Parathyroid adenoma (tissue), 2 donors: ENCODE measurements at regions not wholly inside any gene's neighbourhood (a gene's known extent, or its start where the extent isn't known, plus 50 kb on each side); places are given as distances from the start of the nearest gene placed in this dataset.

Source experiments
- H2AFZ ChIP-seq: fragments of 300-600 bp; sonication (generic); one replicate; pipeline ENCODE4 v1.7.0; 2017; ENCODE audit warnings: antibody characterized with exemption, mild to moderate bottlenecking
- H3K27ac ChIP-seq: fragments of 300-600 bp; sonication (generic); one replicate; pipeline ENCODE4 v1.7.0; 2017
- H3K27me3 ChIP-seq: fragments of 300-600 bp; sonication (generic); one replicate; pipeline ENCODE4 v1.7.0; 2017; ENCODE audit warnings: low read length; ENCODE audit not compliant: control insufficient read depth, insufficient read depth
- H3K36me3 ChIP-seq: fragments of 300-600 bp; sonication (generic); one replicate; pipeline ENCODE4 v1.7.0; 2017; ENCODE audit warnings: low read length; ENCODE audit not compliant: control insufficient read depth, insufficient read depth
- H3K4me1 ChIP-seq: fragments of 300-600 bp; sonication (generic); one replicate; pipeline ENCODE4 v1.7.0; 2017; ENCODE audit warnings: control low read depth
- H3K4me2 ChIP-seq: fragments of 300-600 bp; sonication (generic); one replicate; pipeline ENCODE4 v1.7.0; 2017; ENCODE audit warnings: low read length
- H3K4me3 ChIP-seq: fragments of 300-600 bp; sonication (generic); one replicate; pipeline ENCODE4 v1.7.0; 2017; ENCODE audit warnings: low read depth, low read length
- H3K79me2 ChIP-seq: fragments of 300-600 bp; sonication (generic); one replicate; pipeline ENCODE4 v1.7.0; 2017; ENCODE audit warnings: control low read depth
- H3K9ac ChIP-seq: fragments of 300-600 bp; sonication (generic); one replicate; pipeline ENCODE4 v1.7.0; 2017; ENCODE audit warnings: mild to moderate bottlenecking
- H3K9me3 ChIP-seq: fragments of 300-600 bp; sonication (generic); one replicate; pipeline ENCODE4 v1.7.0; 2017; ENCODE audit warnings: low read length; ENCODE audit not compliant: control insufficient read depth
- TF ChIP-seq, protein P1 (sequence below): fragments of 300-600 bp; sonication (generic); IDR thresholded peaks from one replicate; pipeline ENCODE4 v1.7.0; 2017; ENCODE audit warnings: antibody characterized with exemption, mild to moderate bottlenecking
- donor health status: primary hyperparathyroidism.

GRCh38 chr4:44845309-44845708 lies 119.0 kb upstream of the GNPDA2 start:
- no peak overlapping the region for H3K9ac ChIP-seq
- no peaks in the 10 kb centered on the region for H3K27me3 ChIP-seq
- no peak overlapping the region for H3K27ac ChIP-seq
- TF ChIP-seq, protein P1, sequence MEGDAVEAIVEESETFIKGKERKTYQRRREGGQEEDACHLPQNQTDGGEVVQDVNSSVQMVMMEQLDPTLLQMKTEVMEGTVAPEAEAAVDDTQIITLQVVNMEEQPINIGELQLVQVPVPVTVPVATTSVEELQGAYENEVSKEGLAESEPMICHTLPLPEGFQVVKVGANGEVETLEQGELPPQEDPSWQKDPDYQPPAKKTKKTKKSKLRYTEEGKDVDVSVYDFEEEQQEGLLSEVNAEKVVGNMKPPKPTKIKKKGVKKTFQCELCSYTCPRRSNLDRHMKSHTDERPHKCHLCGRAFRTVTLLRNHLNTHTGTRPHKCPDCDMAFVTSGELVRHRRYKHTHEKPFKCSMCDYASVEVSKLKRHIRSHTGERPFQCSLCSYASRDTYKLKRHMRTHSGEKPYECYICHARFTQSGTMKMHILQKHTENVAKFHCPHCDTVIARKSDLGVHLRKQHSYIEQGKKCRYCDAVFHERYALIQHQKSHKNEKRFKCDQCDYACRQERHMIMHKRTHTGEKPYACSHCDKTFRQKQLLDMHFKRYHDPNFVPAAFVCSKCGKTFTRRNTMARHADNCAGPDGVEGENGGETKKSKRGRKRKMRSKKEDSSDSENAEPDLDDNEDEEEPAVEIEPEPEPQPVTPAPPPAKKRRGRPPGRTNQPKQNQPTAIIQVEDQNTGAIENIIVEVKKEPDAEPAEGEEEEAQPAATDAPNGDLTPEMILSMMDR: no peak
- H3K4me1 ChIP-seq: no peaks in the 10 kb centered on the region
- no peak overlapping the region for H3K4me2 ChIP-seq
- no peaks in the 10 kb centered on the region for H3K9me3 ChIP-seq
- H3K36me3 ChIP-seq: no peaks in the 10 kb centered on the region
- no peak overlapping the region for H2AFZ ChIP-seq
- H3K79me2 ChIP-seq: no peaks in the 10 kb centered on the region
- no peak overlapping the region for H3K4me3 ChIP-seq

- Histone ChIP-seq H3K4me3 (no peak overlapping the region), H3K9me3 (no peaks in the 10 kb centered on the region), H3K4me1 (no peaks in the 10 kb centered on the region), H3K4me2 (no peak overlapping the region), H3K79me2 (no peaks in the 10 kb centered on the region), H2AFZ (no peak overlapping the region), H3K27me3 (no peaks in the 10 kb centered on the region), H3K27ac (no peak overlapping the region), H3K36me3 (no peaks in the 10 kb centered on the region), H3K9ac (no peak overlapping the region)
- TF ChIP-seq, protein P1: no peak
Measured at GRCh38 chr4:44842531-44842930, 116.2 kb upstream of the GNPDA2 start.

GRCh38 chr4:44817930-44818329 lies 91.6 kb upstream of the GNPDA2 start:
- H3K79me2 ChIP-seq: no peaks in the 10 kb centered on the region
- H2AFZ ChIP-seq: no peak overlapping the region
- no peaks in the 10 kb centered on the region for H3K4me1 ChIP-seq
- no peak overlapping the region for H3K9ac ChIP-seq
- H3K9me3 ChIP-seq: no peaks in the 10 kb centered on the region
- H3K4me2 ChIP-seq: no peak overlapping the region
- H3K36me3 ChIP-seq: no peaks in the 10 kb centered on the region
- H3K4me3 ChIP-seq: no peak overlapping the region
- TF ChIP-seq, protein P1: no peak
- no peaks in the 10 kb centered on the region for H3K27me3 ChIP-seq
- H3K27ac ChIP-seq: no peak overlapping the region

DNA sequence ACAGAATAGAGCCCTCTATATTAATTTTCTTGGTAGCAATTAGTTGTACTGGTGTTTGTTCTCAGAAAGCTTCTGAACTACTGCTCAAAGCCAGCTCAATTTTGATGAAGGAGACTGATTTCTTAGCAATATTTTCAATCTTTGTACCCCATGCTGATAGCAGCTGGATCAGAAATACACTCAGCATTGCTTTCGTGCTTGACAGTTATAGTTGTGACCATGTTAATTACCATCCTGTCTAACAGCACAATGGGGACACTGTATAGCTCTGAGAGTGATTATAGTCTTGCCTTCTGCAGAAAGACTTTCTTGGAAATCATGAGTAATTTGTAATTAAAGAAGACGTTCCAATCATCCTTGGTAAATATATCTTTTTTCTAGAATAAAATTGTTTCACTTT lies 79.7 kb upstream of the GNPDA2 start:
- H3K36me3 ChIP-seq: no peaks in the 10 kb centered on the region
- no peak overlapping the region for H3K9ac ChIP-seq
- no peak overlapping the region for H2AFZ ChIP-seq
- H3K27me3 ChIP-seq: no peaks in the 10 kb centered on the region
- no peak overlapping the region for H3K27ac ChIP-seq
- no peaks in the 10 kb centered on the region for H3K79me2 ChIP-seq
- no peak overlapping the region for H3K4me3 ChIP-seq
- H3K4me1 ChIP-seq: no peaks in the 10 kb centered on the region
- H3K4me2 ChIP-seq: no peak overlapping the region
- TF ChIP-seq, protein P1: no peak
- peaks cover 3% of the 10 kb centered on the region for H3K9me3 ChIP-seq

DNA sequence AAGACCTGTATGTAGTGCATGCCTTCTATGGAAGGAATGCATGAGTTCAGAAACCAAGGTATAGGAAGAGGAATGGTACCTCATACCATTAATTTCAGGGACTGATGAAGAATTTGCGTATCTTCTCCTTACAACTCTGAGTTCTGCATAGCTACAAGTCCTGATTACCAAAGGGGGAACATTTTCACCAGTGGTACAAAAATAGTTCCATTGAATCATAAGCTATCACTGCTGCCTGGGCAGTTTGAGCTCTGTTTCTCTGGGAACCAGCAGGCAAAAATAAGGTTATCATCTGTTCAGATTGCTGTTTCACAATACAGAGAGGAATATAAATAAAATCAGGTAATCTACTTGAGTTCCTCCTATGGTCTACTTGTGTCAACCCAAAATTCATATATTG lies 77.9 kb upstream of the GNPDA2 start:
- Histone ChIP-seq H3K9ac (no peak overlapping the region), H3K4me2 (no peak overlapping the region), H3K27me3 (no peaks in the 10 kb centered on the region), H3K4me1 (no peaks in the 10 kb centered on the region), H2AFZ (no peak overlapping the region), H3K27ac (no peak overlapping the region), H3K9me3 (peaks cover 3% of the 10 kb centered on the region), H3K79me2 (no peaks in the 10 kb centered on the region), H3K4me3 (no peak overlapping the region), H3K36me3 (no peaks in the 10 kb centered on the region)
- TF ChIP-seq, protein P1: no peak
